ENCODE measurements at regions not wholly inside any gene's neighbourhood (a gene's known extent, or its start where the extent isn't known, plus 50 kb on each side); places are given as distances from the start of the nearest gene placed in this dataset.
"Not testable (repeated sequence)": the region's sequence is repeated elsewhere in the genome, so short reads cannot be mapped to it uniquely, and the experiment has no call there.

DNA sequence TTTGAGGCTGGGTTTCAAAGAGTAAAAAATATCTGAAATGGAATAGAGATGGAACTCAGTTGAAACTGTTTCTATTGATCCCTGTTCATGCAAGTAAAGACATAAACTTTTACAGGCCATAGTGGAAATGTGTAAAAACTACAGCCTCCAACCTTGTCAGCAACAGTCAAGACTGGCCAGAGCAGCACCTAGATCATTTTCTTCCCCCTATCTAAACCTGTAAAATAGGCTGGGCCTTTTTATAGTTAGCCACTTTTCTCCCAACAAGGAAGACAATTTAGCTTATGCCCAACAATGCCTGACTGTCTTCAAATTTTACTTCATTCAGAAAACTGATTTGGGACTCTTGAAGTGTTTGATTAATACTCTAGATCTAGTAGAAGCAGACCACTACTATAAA is 91.5 kb upstream of the CMC1 start:
- Mint-ChIP-seq H3K36me3 (no peaks in the 10 kb centered on the region), H3K4me1 (ENCODE audit: unreplicated experiment) (no peaks in the 10 kb centered on the region), H3K27me3 (no peaks in the 10 kb centered on the region), H3K27ac (no peak overlapping the region), H3K9me3 (no peaks in the 10 kb centered on the region), H3K4me3 (no peak overlapping the region)
- TF ChIP-seq, protein P1, sequence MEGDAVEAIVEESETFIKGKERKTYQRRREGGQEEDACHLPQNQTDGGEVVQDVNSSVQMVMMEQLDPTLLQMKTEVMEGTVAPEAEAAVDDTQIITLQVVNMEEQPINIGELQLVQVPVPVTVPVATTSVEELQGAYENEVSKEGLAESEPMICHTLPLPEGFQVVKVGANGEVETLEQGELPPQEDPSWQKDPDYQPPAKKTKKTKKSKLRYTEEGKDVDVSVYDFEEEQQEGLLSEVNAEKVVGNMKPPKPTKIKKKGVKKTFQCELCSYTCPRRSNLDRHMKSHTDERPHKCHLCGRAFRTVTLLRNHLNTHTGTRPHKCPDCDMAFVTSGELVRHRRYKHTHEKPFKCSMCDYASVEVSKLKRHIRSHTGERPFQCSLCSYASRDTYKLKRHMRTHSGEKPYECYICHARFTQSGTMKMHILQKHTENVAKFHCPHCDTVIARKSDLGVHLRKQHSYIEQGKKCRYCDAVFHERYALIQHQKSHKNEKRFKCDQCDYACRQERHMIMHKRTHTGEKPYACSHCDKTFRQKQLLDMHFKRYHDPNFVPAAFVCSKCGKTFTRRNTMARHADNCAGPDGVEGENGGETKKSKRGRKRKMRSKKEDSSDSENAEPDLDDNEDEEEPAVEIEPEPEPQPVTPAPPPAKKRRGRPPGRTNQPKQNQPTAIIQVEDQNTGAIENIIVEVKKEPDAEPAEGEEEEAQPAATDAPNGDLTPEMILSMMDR (conservative IDR thresholded peaks at IDR 0.05), result no peak
- DNase-seq (ENCODE audit: extremely low spot score, unreplicated experiment), result no peak

DNA sequence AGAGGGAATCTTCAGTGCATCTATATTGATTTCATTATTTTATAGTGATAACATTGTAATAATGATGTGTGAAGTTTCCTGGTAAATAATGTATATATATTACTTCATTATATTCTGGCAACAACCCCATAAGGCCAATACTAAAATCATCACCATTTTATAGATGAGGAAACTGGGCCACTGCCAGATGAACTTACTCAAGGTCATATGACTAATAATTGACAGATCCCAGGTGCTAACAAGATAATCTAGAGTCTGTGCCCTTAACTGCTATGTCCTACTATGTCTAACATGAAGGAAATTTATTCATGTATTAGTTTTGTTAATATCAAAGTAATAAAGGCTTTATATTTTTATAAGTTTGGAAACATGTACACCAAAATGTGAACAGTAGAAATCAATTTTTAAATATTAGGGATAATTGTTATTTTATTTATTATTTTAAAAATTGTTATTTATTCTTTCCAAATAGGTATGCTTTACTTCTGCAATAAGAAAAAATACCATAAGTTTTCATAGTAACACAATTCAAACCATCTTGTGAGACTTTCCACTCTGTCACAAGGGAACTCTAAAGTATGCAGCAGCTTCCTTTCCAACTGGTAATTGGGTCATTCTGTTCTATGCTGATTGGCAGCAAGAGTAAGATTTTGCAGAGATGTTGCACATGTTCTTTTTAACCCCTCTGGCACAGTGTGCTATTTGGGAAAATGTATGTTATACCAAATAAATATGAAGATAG is 90.8 kb upstream of the CMC1 start:
- Mint-ChIP-seq H3K4me3 (no peak overlapping the region), H3K4me1 (ENCODE audit: unreplicated experiment) (no peaks in the 10 kb centered on the region), H3K36me3 (no peaks in the 10 kb centered on the region), H3K9me3 (no peaks in the 10 kb centered on the region), H3K27ac (no peak overlapping the region), H3K27me3 (no peaks in the 10 kb centered on the region)
- no peak for DNase-seq (ENCODE audit: extremely low spot score, unreplicated experiment)
- TF ChIP-seq, protein P1 (conservative IDR thresholded peaks at IDR 0.05), result no peak

DNA sequence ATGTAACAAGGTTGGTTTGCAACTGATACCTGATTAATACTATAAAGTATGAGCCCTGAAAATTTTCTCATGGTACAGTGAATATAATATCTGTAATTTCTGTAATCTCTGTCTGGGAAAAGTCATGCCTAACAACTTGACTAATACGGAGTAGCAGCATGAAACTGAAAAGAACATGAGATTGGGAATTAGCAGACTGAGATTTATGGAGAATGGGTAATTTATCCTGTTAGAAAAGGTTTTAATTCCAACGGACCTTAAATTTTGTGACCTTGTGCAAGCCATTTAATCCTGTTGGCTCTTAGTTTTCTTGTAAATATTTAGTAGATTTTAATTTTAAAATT is 90.2 kb upstream of the CMC1 start:
- H3K9me3 Mint-ChIP-seq, result no peaks in the 10 kb centered on the region
- no peak for DNase-seq (ENCODE audit: extremely low spot score, unreplicated experiment)
- no peak overlapping the region for H3K27ac Mint-ChIP-seq
- TF ChIP-seq, protein P1 (conservative IDR thresholded peaks at IDR 0.05), result no peak
- H3K27me3 Mint-ChIP-seq, result no peaks in the 10 kb centered on the region
- no peaks in the 10 kb centered on the region for H3K36me3 Mint-ChIP-seq
- no peaks in the 10 kb centered on the region for H3K4me1 Mint-ChIP-seq (ENCODE audit: unreplicated experiment)
- no peak overlapping the region for H3K4me3 Mint-ChIP-seq

DNA sequence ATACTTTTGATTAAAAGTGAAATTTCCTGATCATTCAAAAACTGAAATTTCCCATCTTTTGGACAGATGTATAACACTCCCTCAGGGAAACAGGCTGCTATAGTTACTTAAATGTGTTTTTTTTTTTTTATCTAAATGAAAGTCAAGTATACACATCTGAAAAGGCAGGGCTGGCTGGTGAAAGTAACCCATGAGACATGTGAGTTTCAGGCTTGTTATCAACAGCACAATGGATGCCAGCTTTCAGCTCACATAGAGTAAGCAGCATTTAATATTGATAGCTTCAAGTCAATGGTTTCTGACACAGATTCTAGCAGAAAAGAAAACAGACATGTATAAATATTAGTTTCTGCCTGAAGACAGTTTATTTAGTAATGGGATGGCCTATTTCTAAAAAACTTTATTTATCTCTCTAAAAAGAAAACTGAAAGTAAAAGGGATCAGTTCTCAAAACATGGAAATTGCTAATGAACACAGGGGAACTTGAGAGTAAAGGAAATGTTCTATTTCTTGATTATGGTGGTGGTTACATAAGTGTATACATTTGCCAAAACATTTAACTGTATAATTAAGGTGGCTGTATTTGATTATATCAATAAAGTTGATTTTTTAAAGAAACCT is 89.7 kb upstream of the CMC1 start:
- Mint-ChIP-seq H3K27me3 (no peaks in the 10 kb centered on the region), H3K9me3 (no peaks in the 10 kb centered on the region), H3K27ac (no peak overlapping the region), H3K36me3 (no peaks in the 10 kb centered on the region), H3K4me1 (ENCODE audit: unreplicated experiment) (no peaks in the 10 kb centered on the region), H3K4me3 (no peak overlapping the region)
- DNase-seq (ENCODE audit: extremely low spot score, unreplicated experiment), result no peak
- TF ChIP-seq, protein P1 (conservative IDR thresholded peaks at IDR 0.05), result no peak

DNA sequence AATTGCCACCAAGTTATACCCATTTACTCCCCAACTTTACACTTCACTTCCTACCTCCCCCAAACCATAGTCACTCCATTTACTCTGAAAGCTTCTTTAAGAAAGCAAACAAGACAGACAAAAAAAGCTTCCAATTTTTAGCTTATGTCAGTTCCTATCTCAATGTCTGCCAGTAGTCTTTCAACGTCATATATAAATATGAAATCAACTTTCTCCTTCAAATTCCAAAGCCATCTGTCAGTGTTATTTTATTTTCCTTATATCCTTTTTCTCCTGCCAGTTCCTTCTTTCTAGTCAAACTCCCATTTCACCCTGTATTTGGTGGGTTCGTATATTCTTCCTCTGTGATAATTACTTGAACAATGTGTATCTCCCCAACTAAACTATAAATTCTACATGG is 85.8 kb upstream of the CMC1 start:
- H3K9me3 Mint-ChIP-seq, result no peaks in the 10 kb centered on the region
- no peak for DNase-seq (ENCODE audit: extremely low spot score, unreplicated experiment)
- no peaks in the 10 kb centered on the region for H3K27me3 Mint-ChIP-seq
- H3K27ac Mint-ChIP-seq, result no peak overlapping the region
- H3K4me3 Mint-ChIP-seq, result no peak overlapping the region
- H3K36me3 Mint-ChIP-seq, result no peaks in the 10 kb centered on the region
- TF ChIP-seq, protein P1 (conservative IDR thresholded peaks at IDR 0.05), result no peak
- no peaks in the 10 kb centered on the region for H3K4me1 Mint-ChIP-seq (ENCODE audit: unreplicated experiment)

DNA sequence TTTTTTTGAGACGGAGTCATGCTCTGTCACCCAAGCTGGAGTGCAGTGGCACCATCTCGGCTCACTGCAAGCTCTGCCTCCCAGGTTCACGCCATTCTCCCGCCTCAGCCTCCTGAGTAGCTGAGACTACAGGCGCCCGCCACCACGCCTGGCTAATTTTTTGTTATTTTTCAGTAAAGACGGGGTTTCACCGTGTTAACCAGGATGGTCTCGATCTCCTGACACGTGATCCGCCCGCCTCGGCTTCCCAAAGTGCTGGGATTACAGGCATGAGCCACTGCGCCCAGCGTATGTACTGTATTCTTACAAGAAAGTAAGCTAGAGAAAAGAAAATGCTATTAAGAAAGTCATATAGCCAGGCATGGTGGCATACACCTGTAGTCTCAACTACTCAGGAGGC is 84.8 kb upstream of the CMC1 start:
- not testable (repeated sequence) for H3K4me1 Mint-ChIP-seq (ENCODE audit: unreplicated experiment); H3K27ac Mint-ChIP-seq; H3K36me3 Mint-ChIP-seq; DNase-seq (ENCODE audit: extremely low spot score, unreplicated experiment); H3K4me3 Mint-ChIP-seq; H3K27me3 Mint-ChIP-seq; H3K9me3 Mint-ChIP-seq
